Left ventricle myocardium inferior (tissue), 1 donor: ENCODE measurements at regions not wholly inside any gene's neighbourhood (a gene's known extent, or its start where the extent isn't known, plus 50 kb on each side); places are given as distances from the start of the nearest gene placed in this dataset.

Experiments used
- DNase-seq: peaks from one replicate; pipeline ENCODE4 v3.0.0-alpha.2; 2020
- H3K27ac ChIP-seq: fragments of 200-600 bp; replicated peaks from 2 replicates; pipeline ENCODE4 v1.8.0; 2021
- H3K27me3 ChIP-seq: fragments of 200-600 bp; 2 replicates; pipeline ENCODE4 v1.8.0; 2021; ENCODE audit warnings: low read depth
- H3K36me3 ChIP-seq: fragments of 200-600 bp; 2 replicates; pipeline ENCODE4 v1.8.0; 2021
- H3K4me1 ChIP-seq: fragments of 200-600 bp; 2 replicates; pipeline ENCODE4 v1.8.0; 2021
- H3K4me3 ChIP-seq: fragments of 200-600 bp; 2 replicates; pipeline ENCODE4 v1.8.0; 2021; ENCODE audit warnings: mild to moderate bottlenecking, moderate library complexity
- H3K9me3 ChIP-seq: fragments of 200-600 bp; replicated peaks from 2 replicates; pipeline ENCODE4 v1.8.0; 2021
- intact Hi-C: fragments of 100-400 bp; cut with micrococcal nuclease; formaldehyde crosslinking; loops from one replicate; pipeline ENCODE4 v1.11.0; 2022
- TF ChIP-seq, protein P1 (sequence below): fragments of 200-600 bp; IDR thresholded peaks from 2 replicates; pipeline ENCODE4 v1.8.0; 2021; ENCODE audit warnings: antibody characterized with exemption, mild to moderate bottlenecking, borderline replicate concordance
- donor health status: DM: no; HTN: yes; CAD: no; lungs with severe emphysema.

DNA sequence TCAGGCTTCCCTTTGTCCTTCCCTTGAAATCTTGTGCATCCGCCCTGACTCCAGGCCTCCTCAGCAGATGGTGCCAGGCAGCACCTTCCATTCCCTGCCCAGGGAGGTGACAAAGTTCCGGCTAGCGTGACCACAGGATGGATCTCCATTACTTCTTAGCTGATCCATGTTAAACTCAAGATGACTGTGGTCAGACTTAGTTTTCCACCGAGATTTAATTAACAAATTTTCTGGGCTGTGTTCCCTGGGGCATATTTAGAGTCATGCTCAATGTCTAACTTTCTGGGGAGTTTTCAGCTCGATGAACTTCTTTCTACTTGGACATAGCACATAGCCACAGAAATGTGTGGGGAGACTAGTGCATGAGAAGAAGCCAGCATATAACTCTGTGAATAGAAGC is 215.1 kb upstream of the SFRP2 start:
- no peaks in the 10 kb centered on the region for H3K9me3 ChIP-seq
- no peak overlapping the region for H3K27ac ChIP-seq
- DNase-seq, result no peak
- intact Hi-C loops, result no loop called here
- H3K4me3 ChIP-seq, result no peak overlapping the region
- H3K27me3 ChIP-seq, result peaks cover 4% of the 10 kb centered on the region
- TF ChIP-seq, protein P1, sequence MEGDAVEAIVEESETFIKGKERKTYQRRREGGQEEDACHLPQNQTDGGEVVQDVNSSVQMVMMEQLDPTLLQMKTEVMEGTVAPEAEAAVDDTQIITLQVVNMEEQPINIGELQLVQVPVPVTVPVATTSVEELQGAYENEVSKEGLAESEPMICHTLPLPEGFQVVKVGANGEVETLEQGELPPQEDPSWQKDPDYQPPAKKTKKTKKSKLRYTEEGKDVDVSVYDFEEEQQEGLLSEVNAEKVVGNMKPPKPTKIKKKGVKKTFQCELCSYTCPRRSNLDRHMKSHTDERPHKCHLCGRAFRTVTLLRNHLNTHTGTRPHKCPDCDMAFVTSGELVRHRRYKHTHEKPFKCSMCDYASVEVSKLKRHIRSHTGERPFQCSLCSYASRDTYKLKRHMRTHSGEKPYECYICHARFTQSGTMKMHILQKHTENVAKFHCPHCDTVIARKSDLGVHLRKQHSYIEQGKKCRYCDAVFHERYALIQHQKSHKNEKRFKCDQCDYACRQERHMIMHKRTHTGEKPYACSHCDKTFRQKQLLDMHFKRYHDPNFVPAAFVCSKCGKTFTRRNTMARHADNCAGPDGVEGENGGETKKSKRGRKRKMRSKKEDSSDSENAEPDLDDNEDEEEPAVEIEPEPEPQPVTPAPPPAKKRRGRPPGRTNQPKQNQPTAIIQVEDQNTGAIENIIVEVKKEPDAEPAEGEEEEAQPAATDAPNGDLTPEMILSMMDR, result no peak
- no peaks in the 10 kb centered on the region for H3K36me3 ChIP-seq
- no peaks in the 10 kb centered on the region for H3K4me1 ChIP-seq

DNA sequence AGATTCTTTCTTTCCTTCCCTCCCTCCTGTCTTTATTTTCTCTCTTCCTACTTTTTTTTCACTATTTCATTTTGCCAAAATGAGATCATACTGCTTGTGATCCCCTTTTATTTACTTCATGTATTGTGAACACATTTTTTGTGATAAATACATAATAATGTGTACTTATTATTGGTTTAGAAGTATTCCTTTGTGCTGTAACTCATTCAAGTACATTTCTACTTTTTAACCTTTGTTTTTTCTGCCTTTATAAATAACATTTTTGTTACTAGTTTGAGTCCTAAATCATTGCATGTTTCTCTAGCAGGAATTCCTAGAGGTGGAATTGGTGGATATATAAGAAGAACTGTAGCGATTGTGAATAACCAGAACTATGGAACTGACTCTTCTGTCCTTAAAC is 214.5 kb upstream of the SFRP2 start:
- intact Hi-C loops, result no loop called here

DNA sequence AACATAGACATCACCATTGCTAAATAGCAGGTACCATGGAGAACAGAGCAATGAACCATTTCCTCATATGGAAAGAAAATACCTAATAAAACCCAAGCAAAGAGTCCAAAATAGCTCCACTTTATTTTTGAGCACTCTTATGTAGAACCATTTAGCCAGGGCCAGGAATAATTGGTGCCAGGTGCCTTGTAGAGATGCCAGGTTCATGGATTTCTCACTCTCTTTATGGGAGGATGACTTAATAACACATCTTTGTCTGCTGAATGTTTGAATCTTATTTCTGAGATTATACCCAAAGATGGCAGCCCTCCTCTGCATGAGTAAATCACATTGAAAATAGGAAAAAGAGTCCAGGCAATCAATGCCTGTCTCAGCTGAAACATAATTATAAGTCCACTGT is 212.3 kb upstream of the SFRP2 start:
- DNase-seq, result no peak
- Histone ChIP-seq H3K9me3 (peaks cover 10% of the 10 kb centered on the region), H3K4me1 (no peaks in the 10 kb centered on the region), H3K27me3 (peaks cover 4% of the 10 kb centered on the region), H3K27ac (no peak overlapping the region), H3K36me3 (no peaks in the 10 kb centered on the region), H3K4me3 (no peak overlapping the region)
- TF ChIP-seq, protein P1, result no peak
- intact Hi-C loops, result no loop called here

More for the DNA sequence above, 214.5 kb upstream of the SFRP2 start:
- Histone ChIP-seq H3K9me3 (no peaks in the 10 kb centered on the region), H3K27me3 (peaks cover 4% of the 10 kb centered on the region), H3K36me3 (no peaks in the 10 kb centered on the region), H3K4me1 (no peaks in the 10 kb centered on the region), H3K4me3 (no peak overlapping the region), H3K27ac (no peak overlapping the region)
- DNase-seq, result no peak
- TF ChIP-seq, protein P1, result no peak

DNA sequence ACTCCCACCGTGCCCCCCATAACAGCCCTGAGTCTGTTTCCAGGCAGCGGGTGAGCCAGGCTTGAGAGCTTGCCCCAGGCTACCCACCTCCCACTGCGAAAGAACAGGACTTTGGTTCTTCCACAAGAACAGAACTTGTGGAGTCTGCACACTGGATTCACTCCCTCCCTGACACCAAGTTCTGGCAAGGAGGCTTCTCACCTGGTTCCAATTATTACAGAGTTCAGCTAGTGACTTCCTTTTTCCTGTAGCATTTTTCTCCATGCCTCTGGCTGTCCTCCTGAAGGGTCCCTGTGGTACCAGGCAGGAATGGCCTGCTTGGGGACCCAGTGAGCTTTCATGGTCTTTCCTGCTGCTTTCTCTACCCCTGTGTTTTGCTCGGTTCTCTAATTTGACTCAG is 208.6 kb upstream of the SFRP2 start:
- no peak overlapping the region for H3K27ac ChIP-seq
- peaks cover 4% of the 10 kb centered on the region for H3K27me3 ChIP-seq
- H3K36me3 ChIP-seq, result no peaks in the 10 kb centered on the region
- DNase-seq, result no peak
- TF ChIP-seq, protein P1, result no peak
- H3K4me1 ChIP-seq, result no peaks in the 10 kb centered on the region
- no peak overlapping the region for H3K4me3 ChIP-seq
- intact Hi-C loops, result no loop called here
- H3K9me3 ChIP-seq, result peaks cover 29% of the 10 kb centered on the region

DNA sequence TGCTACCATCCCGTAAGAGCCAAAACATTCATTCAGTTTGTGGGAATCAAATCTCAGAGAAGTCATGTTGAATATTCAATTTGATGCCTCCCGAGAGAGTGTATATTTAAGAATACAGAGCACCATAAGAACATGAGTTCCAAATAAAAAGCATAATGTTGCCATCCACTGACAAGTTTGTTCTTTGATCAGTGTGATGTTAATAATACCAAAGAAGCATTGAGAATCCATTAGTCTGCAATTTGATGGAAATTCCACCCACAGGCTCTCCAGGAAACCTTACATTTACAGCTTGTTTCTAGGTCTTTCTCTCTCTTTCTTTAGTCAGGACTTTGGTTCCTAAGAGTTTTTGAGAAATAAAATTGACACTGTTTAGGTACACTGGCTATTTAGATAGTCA is 200.6 kb upstream of the SFRP2 start:
- Histone ChIP-seq H3K27ac (no peak overlapping the region), H3K27me3 (no peaks in the 10 kb centered on the region), H3K4me1 (no peaks in the 10 kb centered on the region), H3K4me3 (no peak overlapping the region), H3K36me3 (no peaks in the 10 kb centered on the region), H3K9me3 (peaks cover 25% of the 10 kb centered on the region)
- DNase-seq, result no peak
- TF ChIP-seq, protein P1, result no peak
- intact Hi-C loops, result no loop called here
